ENCODE measurements at regions not wholly inside any gene's neighbourhood (a gene's known extent, or its start where the extent isn't known, plus 50 kb on each side); places are given as distances from the start of the nearest gene placed in this dataset.

GRCh38 chr13:37353911-37354310 is 244.7 kb downstream of the POSTN start:
- Mint-ChIP-seq H3K4me3 (no peak overlapping the region), H3K27ac (no peak overlapping the region), H3K4me1 (no peaks in the 10 kb centered on the region), H3K36me3 (no peaks in the 10 kb centered on the region), H3K27me3 (no peaks in the 10 kb centered on the region), H3K9me3 (ENCODE audit: low read depth) (no peaks in the 10 kb centered on the region)
- DNase-seq (no peak), ATAC-seq (no peak)
- CTCF ChIA-PET: no interaction called here

DNA sequence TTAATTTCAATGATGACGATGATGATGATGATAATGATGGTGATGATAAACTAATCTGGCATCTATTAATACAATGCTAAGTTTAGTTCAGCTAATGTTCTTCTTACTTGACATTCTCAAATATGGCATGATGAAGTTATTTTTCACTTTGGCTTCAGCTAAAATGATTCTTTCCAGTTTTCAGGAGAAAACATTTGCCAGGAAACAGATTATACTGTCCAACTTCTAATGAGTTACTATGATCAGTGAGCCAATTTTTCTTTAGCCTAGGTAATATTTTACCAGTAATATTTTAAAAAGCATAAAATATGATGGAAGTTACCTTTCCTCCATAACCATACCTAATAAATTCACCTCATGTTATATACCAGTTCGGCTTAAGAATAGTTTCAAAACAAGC is 245.7 kb upstream of the CSNK1A1L start:
- no peak overlapping the region for H3K27ac Mint-ChIP-seq
- H3K4me3 Mint-ChIP-seq: no peak overlapping the region
- H3K4me1 Mint-ChIP-seq: no peaks in the 10 kb centered on the region
- no peaks in the 10 kb centered on the region for H3K9me3 Mint-ChIP-seq (ENCODE audit: low read depth)
- DNase-seq (no peak), ATAC-seq (no peak)
- CTCF ChIA-PET: no interaction called here
- no peaks in the 10 kb centered on the region for H3K36me3 Mint-ChIP-seq
- no peaks in the 10 kb centered on the region for H3K27me3 Mint-ChIP-seq

DNA sequence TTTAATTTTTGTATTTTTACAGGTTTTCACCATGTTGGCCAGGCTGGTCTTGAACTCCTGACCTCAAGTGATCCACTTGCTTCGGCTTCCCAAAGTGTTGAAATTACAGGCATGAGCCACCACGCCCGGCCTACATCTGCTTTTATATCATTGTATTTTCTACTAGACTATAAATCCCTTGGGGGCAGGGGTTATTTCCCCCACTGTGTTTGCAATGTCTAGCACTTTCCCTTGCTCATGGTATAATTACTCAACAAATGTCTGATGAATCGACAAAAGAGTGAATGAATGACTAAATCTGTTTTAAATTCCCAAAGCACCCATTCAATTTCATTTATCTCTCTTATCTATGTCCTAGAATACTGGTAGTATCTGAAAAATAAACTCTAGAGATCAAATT is 244.5 kb upstream of the CSNK1A1L start:
- no peak for DNase-seq
- no peaks in the 10 kb centered on the region for H3K36me3 Mint-ChIP-seq
- CTCF ChIA-PET: no interaction called here
- no peaks in the 10 kb centered on the region for H3K9me3 Mint-ChIP-seq (ENCODE audit: low read depth)
- no peaks in the 10 kb centered on the region for H3K4me1 Mint-ChIP-seq
- ATAC-seq: no peak
- H3K27ac Mint-ChIP-seq: no peak overlapping the region
- no peak overlapping the region for H3K4me3 Mint-ChIP-seq
- H3K27me3 Mint-ChIP-seq: no peaks in the 10 kb centered on the region

DNA sequence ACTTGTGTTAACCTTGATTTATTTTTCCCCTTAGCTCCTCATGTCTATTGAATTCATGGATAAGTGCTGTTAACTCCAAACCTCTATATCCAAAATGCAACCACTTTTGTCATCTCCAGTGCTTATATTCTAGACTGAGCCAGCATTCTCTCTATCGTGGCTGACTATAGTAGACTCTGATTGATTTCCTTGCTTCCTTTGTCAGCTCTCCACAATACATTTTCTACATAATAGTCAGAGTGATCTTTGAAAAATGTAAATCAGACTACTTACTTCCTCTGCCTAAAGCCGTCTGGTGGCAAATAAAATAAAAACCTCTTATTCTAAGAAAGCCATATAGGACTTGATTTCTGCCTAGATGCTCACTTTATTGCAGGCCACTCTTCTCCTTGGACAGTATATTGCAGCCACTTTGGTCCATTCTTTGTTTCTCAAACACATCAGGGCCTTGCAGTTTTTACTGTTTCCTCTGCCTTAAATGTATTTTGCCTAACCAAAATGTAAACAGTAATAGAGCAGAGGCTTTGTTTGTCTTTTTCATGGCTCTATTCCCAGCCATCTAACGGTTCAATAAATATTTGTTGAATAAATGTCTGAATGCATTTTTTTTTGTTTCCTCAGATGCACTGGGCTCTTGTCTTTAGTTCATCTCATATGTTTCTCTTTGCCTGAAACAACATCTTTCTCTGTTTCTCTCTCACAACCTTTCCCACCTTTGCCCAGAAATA is 243.6 kb upstream of the CSNK1A1L start:
- H3K36me3 Mint-ChIP-seq: no peaks in the 10 kb centered on the region
- no peak for DNase-seq
- no peak overlapping the region for H3K4me3 Mint-ChIP-seq
- no peaks in the 10 kb centered on the region for H3K9me3 Mint-ChIP-seq (ENCODE audit: low read depth)
- H3K4me1 Mint-ChIP-seq: no peaks in the 10 kb centered on the region
- no peaks in the 10 kb centered on the region for H3K27me3 Mint-ChIP-seq
- no peak overlapping the region for H3K27ac Mint-ChIP-seq
- CTCF ChIA-PET: interaction anchor here (1.4 kb wide), 1 partner anchor 12 kb away, joined by 4 read pairs; no protein-coding TSS in a partner anchor
- ATAC-seq: no peak

DNA sequence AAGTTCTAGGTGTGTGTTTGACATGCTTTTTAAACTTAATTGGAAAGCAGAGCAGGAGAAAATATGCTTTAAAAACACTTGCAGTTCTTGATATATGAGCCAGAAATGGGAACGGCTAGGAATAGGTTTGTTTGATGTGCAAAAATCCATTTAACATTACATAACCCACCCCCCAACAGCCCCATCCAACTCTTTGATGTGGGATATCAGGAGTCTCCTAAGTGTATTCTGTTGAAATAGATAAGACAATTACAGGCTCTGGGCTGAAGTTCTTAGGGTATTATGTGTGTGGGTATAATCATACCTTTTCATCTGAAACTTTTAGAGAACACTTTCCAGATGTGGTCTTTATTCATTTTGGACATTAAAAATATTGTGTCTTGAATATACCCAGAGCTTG is 240.4 kb upstream of the CSNK1A1L start:
- no peaks in the 10 kb centered on the region for H3K9me3 Mint-ChIP-seq (ENCODE audit: low read depth)
- no peaks in the 10 kb centered on the region for H3K4me1 Mint-ChIP-seq
- H3K4me3 Mint-ChIP-seq: no peak overlapping the region
- DNase-seq (no peak), ATAC-seq (no peak)
- CTCF ChIA-PET: no interaction called here
- no peaks in the 10 kb centered on the region for H3K27me3 Mint-ChIP-seq
- H3K27ac Mint-ChIP-seq: no peak overlapping the region
- H3K36me3 Mint-ChIP-seq: no peaks in the 10 kb centered on the region

DNA sequence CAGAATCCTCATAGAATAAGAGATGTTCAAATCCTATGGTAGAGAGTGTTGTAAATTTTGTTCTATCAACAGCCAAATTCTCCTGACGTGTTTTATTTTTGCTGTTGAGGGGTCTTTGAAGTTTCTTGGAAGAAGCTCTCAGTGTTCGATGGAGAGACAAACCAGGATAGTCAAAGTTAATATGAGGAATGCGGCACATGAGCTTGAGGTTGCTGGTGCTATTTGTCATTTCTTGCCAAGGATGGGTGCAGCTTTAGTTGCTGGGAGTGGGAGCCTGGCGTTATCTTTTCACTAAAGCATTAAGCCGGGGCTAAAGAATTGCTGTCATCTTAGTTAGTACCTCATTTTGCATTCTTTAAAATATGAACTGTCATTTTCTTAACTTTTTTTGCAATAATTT is 239.9 kb upstream of the CSNK1A1L start:
- ATAC-seq: no peak
- Mint-ChIP-seq H3K9me3 (ENCODE audit: low read depth) (no peaks in the 10 kb centered on the region), H3K4me3 (no peak overlapping the region), H3K27ac (no peak overlapping the region), H3K36me3 (no peaks in the 10 kb centered on the region), H3K4me1 (no peaks in the 10 kb centered on the region), H3K27me3 (no peaks in the 10 kb centered on the region)
- CTCF ChIA-PET: no interaction called here
- DNase-seq: no peak

DNA sequence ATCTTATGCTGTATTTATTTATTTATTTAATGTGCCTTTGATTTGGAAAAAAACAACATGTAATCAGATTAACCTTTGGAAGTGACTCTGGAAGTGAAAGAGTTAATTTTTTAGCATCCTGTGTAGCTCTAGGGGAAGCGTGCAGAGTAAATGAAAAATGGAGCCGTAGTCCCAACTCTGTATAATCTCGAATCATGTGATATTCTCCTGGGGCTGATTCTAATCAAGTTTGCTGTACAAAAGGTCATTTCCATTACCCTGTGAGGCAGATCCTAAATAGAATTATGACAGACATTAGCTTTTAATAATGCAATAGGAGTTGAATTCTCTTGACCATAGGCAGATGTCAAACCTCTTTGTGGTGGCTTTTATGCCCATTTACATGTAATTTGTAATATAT is 238.6 kb upstream of the CSNK1A1L start:
- Mint-ChIP-seq H3K27ac (no peak overlapping the region), H3K27me3 (no peaks in the 10 kb centered on the region), H3K4me1 (no peaks in the 10 kb centered on the region), H3K4me3 (no peak overlapping the region), H3K36me3 (no peaks in the 10 kb centered on the region), H3K9me3 (ENCODE audit: low read depth) (no peaks in the 10 kb centered on the region)
- CTCF ChIA-PET: no interaction called here
- DNase-seq (no peak), ATAC-seq (no peak)

DNA sequence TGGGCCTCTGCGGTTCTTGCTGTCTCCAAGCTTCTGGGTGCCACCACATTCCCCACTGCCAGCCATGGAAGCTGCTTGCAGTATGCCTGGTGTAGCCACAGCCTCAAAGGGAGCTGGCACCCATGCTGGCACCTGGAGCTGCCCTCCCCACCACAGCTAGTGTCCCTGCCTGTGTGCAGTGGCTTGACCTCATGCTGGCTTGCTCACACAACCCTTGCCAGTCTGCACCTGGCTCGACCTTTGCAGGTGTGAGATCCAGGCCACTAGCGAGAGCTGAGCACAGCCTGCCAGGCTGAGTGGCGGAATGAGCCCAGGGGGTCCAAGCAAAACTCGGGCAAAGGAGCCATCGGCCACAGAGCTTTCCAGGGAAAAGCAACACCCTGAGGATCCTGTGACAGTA is 236.7 kb upstream of the CSNK1A1L start:
- Mint-ChIP-seq H3K27ac (no peak overlapping the region), H3K36me3 (no peaks in the 10 kb centered on the region), H3K4me3 (no peak overlapping the region), H3K9me3 (ENCODE audit: low read depth) (no peaks in the 10 kb centered on the region), H3K4me1 (no peaks in the 10 kb centered on the region), H3K27me3 (no peaks in the 10 kb centered on the region)
- CTCF ChIA-PET: no interaction called here
- DNase-seq: no peak
- no peak for ATAC-seq

DNA sequence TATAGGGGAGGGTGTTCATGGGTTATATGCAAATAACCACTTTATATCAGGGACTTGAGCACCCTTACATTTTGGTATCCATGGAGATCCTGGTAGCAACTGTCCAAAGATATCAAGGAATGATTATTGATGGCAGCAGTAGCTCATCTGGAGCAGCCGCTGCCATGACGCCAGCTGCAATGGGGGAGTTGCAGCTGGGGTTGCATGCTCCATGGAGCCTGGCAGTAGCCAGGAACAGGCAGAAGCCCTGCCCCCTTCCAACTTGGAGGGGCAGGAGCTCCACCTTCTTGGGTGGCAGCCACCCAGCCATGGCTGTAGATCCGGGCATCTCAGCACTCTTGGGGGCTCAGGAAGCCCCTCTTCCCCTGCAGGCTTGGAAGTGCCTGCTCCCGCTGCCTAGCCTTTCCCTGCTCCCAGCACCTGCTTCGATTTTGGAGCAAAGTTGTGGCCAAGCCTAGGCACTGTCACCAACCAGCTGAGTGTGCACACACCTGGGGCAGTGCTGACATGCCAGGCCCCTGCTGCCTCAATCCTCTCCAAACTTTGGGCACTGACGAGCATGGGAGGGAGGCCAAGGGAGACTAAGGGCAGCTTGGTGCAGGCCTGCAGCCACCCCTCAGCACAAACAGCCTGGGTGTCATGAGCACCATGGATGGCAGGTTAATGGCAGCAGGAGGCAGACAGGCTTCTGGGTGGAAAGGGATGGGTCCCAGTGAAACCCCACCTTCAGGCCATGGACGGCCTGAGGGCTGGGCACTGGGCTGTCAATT is 235.6 kb upstream of the CSNK1A1L start:
- no peak overlapping the region for H3K4me3 Mint-ChIP-seq
- no peaks in the 10 kb centered on the region for H3K4me1 Mint-ChIP-seq
- no peaks in the 10 kb centered on the region for H3K27me3 Mint-ChIP-seq
- no peak for DNase-seq
- CTCF ChIA-PET: no interaction called here
- no peaks in the 10 kb centered on the region for H3K36me3 Mint-ChIP-seq
- H3K27ac Mint-ChIP-seq: no peak overlapping the region
- no peak for ATAC-seq
- H3K9me3 Mint-ChIP-seq (ENCODE audit: low read depth): no peaks in the 10 kb centered on the region

DNA sequence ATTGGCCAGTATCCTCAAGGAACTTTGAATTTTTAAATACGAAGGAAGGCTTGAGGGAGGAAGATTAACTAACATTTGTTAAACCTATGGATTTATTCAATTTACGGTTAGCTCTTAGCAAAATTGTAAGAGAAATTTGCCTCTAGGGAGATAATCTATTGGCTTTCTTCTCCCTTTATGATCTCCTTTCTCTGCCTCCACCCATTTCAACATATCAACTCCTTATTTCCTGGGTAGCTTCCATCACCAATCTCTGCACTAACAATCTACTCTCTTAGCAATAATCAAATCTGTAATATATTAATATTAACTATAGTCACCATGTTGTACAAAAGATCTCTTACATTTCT is 233.9 kb upstream of the CSNK1A1L start:
- Mint-ChIP-seq H3K4me3 (no peak overlapping the region), H3K36me3 (no peaks in the 10 kb centered on the region), H3K9me3 (ENCODE audit: low read depth) (no peaks in the 10 kb centered on the region), H3K27ac (no peak overlapping the region), H3K27me3 (no peaks in the 10 kb centered on the region), H3K4me1 (no peaks in the 10 kb centered on the region)
- ATAC-seq (no peak), DNase-seq (no peak)
- CTCF ChIA-PET: no interaction called here

GRCh38 chr13:37338726-37339385 is 233.4 kb upstream of the CSNK1A1L start:
- Mint-ChIP-seq H3K27me3 (no peaks in the 10 kb centered on the region), H3K27ac (no peak overlapping the region), H3K36me3 (no peaks in the 10 kb centered on the region), H3K9me3 (ENCODE audit: low read depth) (no peaks in the 10 kb centered on the region), H3K4me3 (no peak overlapping the region), H3K4me1 (no peaks in the 10 kb centered on the region)
- CTCF ChIA-PET: no interaction called here
- ATAC-seq (no peak), DNase-seq (no peak)

DNA sequence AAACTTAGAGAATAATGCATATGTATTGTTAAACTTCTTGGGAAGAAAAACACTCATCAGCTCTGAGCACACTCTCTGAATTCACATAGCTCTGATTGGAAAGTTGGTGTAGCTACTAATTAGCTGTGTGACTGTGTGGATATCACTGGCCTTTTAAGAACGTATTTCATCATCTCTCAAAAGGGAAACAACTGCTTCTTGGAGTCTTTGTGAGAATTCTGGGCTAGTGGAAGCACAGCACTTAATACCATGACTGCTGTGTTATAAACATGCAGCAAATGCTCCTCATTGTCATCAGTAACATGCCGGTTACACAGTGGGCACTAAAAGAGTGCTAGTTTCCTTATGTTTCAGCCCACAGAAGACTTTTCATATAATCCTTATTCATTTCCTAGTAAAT is 220.9 kb upstream of the CSNK1A1L start:
- Mint-ChIP-seq H3K9me3 (ENCODE audit: low read depth) (peaks cover 4% of the 10 kb centered on the region), H3K27ac (no peak overlapping the region), H3K36me3 (no peaks in the 10 kb centered on the region), H3K4me3 (no peak overlapping the region), H3K27me3 (no peaks in the 10 kb centered on the region), H3K4me1 (no peaks in the 10 kb centered on the region)
- CTCF ChIA-PET: no interaction called here
- DNase-seq: no peak
- ATAC-seq: no peak

DNA sequence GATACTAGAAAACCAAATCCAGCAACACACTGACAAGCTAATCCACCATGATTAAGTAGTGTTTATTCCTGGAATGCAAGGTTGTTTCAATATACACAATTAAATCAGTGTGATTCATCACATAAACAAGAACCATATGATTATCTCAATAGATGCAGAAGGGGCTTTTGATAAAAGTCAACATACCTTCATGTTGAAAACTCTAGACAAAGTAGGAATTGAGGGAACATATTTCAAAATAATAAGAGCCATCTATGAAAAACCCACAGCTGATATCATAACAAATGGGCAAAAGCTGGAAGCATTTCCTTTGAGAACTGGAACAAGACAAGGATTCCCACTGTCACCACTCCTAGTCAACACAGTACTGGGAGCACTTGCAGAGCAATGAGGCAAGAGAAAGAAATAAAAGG is 213.6 kb upstream of the CSNK1A1L start:
- no peak overlapping the region for H3K4me3 Mint-ChIP-seq
- H3K27ac Mint-ChIP-seq: no peak overlapping the region
- H3K4me1 Mint-ChIP-seq: no peaks in the 10 kb centered on the region
- ATAC-seq (no peak), DNase-seq (no peak)
- no peaks in the 10 kb centered on the region for H3K36me3 Mint-ChIP-seq
- CTCF ChIA-PET: no interaction called here
- H3K9me3 Mint-ChIP-seq (ENCODE audit: low read depth): peaks cover 7% of the 10 kb centered on the region
- no peaks in the 10 kb centered on the region for H3K27me3 Mint-ChIP-seq

DNA sequence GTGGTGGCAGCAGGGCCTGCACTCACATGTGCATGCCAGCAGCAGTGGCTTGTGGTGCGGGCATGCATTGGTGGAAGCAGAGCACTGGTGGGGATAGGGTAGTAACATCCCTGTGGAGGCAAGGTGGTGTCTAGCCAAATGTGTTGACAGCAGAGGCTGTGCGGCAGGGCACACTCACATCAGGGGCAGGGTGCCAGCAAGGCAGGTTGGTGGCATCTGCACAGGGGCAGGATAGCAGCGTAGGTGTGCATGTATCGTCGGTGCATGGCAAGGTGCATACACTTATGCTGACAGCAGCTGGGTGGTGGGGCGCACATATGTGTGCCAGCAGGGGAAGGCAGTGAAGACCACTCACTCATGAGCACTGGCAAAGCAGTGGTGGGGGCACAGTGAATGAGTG is 211.5 kb upstream of the CSNK1A1L start:
- peaks cover 11% of the 10 kb centered on the region for H3K9me3 Mint-ChIP-seq (ENCODE audit: low read depth)
- CTCF ChIA-PET: no interaction called here
- ATAC-seq: no peak
- H3K36me3 Mint-ChIP-seq: no peaks in the 10 kb centered on the region
- no peak for DNase-seq
- no peak overlapping the region for H3K4me3 Mint-ChIP-seq
- no peaks in the 10 kb centered on the region for H3K4me1 Mint-ChIP-seq
- H3K27me3 Mint-ChIP-seq: no peaks in the 10 kb centered on the region
- no peak overlapping the region for H3K27ac Mint-ChIP-seq

All from activated CD8-positive, alpha-beta memory T cell treated with anti-CD3 and anti-CD28 coated beads, Interleukin-2, amount 10 ng/mL, durations not matched to agents 7 days and 5 days (primary cell).